ENCODE measurements at regions not wholly inside any gene's neighbourhood (a gene's known extent, or its start where the extent isn't known, plus 50 kb on each side); places are given as distances from the start of the nearest gene placed in this dataset.
"Not testable (repeated sequence)": the region's sequence is repeated elsewhere in the genome, so short reads cannot be mapped to it uniquely, and the experiment has no call there.

DNA sequence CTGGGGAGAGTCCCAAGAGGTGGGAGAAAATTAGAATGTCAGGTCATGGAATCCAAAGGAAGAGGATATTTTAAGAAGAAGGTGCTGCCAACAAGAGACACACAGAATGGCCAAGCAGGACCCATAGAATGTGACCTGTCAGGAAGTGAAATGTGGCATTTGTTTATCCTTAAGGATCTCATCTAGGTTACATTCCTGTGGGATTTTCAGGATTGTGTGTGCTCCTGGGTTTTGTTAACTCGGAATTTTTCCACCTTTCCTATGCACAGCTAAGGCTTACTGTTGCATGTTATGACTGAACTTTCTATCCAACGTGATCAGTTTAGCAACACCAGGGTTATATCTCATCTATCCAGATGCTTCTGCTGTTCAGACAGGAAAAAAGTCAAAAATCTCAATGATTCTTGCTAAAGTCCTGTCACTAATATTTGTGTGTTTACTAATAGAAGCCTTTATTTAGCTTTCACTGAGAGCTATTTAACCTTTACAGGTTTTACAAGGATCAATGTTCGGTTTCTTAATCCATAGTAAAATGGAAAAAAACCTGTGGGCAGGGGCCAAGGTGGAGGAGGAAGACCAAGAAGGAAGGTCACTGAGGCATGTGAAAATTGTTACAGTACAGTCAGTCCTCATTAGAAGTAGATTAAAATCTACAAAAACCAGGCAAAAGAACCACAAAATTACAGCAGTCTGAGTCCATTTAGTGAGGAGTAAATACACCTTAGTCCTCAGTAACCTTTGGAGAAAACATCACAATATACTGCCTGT is 437.8 kb upstream of the NPVF start:
- DNase-seq (ENCODE audit: low spot score): no peak

- no peak for DNase-seq (ENCODE audit: low spot score)
These were observed 438.4 kb upstream of the NPVF start for GRCh38 chr7:25666671-25667060.

DNA sequence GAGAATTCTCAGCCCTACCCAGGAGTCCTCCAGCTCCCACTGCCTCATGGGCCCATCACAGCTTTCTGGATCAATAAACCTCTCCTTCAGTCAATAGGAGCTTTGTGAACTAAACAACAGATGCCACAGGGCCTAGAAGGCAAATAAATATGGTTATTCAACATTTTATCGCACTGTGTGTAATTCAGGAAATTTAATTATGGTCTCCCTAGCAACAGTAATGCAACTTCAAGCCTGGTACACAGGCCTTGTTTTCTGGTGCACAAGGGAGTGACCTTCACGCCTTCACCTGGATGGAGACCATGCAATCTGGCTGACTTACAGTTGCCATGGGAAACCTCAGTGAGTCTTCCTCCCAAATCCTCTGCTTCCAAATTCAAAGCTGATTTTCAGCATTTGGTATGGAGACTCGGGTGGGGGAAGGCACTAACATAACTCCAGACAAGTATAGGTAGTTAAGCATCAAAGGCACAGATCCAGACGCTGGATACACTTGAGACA is 441.0 kb upstream of the NPVF start:
- DNase-seq (ENCODE audit: low spot score): no peak

- no peak for DNase-seq (ENCODE audit: low spot score)
These were observed 441.9 kb upstream of the NPVF start for GRCh38 chr7:25669961-25670841.

DNA sequence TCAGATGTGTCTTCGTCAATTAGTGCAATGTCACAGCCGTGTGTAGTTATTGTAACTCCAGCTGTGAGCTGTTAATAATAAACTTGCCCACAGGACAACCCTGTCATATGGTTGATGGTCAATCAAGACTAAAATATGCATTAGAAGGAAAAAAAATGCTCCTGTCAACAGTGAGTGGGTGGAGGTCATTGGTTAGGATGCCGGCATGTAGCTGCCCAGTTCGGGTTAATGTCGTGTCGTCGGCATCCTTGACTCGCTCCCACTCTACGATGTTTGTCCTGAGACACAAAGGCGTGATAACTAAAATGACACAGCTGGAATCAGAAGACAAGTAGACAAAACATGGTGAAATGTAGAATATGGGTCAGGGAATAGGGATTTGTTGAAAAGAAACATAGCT is 442.8 kb upstream of the NPVF start:
- DNase-seq (ENCODE audit: low spot score): no peak

- DNase-seq (ENCODE audit: low spot score): no peak
These were observed 444.2 kb upstream of the NPVF start for GRCh38 chr7:25672496-25672895.

DNA sequence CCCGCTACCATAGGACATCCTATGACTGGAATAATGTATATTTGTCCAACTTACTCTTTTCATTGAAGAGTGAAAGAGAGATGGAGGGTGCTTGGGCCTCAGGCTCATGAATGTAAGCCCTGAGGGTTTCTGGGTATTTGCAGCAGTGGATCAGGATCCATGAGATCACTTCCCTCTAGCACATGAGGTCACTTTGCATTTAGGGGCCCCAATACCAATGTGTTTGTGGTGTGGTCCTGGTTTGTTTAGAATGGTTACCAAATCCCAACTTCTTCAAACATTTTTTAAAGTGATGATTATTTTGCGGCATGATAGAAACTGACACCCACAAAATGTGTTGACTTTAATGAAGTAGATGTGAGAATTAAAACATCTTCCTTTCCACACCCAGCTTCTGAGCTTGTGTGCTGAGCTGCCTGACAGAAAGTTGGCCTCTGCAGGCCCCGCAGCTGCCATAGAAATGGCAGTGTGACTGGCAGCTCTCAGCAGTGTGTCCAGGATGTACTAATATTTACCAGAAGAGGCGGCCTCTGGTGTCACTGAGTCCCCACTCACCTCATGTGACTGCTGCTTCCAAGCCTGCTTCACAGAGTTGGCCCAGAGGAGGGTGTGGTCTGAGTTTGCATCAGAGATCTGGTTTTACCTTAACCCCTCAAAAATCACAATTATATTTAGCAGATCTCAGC is 447.6 kb upstream of the NPVF start:
- no peak for DNase-seq (ENCODE audit: low spot score)

DNA sequence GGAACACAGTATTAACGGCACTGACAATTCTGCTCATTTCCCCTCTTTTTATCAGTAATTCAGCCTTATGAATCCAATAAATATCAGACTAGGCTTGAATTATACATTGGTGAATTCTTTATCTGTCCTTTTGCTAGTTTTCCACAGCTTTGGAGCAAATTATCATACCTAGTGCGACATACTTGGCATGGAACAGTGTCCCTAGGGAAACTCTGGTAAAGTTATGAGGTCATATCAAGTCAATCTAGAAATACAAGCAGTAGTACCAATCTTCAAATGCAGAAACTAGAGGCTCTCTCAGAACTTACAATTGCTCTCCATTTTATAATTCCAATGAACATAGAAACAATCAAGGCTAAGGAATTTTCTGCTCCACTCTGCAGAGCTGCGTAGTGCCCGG is 449.3 kb upstream of the NPVF start:
- DNase-seq (ENCODE audit: low spot score): no peak

- DNase-seq (ENCODE audit: low spot score): no peak
These were observed 449.9 kb upstream of the NPVF start for GRCh38 chr7:25678215-25678614.

DNA sequence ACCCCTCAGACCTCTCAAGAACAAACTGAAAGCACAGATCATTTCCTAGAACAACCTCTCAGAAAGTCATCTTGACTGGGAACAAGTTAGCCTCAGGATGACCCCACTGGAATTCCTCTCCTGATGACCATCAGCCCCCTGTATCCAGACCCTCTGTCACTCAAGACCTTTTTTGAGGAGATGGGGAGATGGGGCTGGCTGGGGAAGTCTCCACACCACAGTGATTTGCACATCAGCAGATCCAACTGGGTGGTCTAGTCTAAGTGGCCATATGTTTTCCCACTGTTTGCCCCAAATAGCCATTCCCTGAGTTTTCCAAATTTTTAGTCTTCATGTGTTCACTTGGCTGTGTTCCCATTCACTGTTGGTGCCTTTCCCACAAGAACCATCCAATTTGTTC is 452.4 kb upstream of the NPVF start:
- DNase-seq (ENCODE audit: low spot score): no peak

GRCh38 chr7:25684360-25684759 is 456.1 kb upstream of the NPVF start:
- DNase-seq (ENCODE audit: low spot score): no peak

GRCh38 chr7:25686493-25686892 is 458.2 kb upstream of the NPVF start:
- no peak for DNase-seq (ENCODE audit: low spot score)

DNA sequence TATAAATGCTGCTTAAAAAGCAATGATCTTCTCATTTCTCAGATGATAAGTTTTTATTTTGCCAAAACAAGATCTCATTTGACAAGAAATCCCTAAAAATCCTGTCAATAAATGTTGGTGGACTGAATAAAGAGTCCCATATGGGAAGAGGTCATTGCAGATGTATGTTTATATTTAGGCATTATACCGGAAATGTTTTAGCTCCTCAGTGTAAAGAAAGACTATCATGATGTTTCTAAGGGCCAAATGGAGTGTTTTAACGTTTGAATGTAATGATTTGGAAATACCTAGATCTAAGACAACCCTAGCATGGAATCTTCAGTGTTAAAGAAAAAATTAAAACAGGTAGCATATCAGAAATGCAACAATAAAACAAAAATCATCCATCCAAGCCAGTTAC is 457.8 kb upstream of the NFE2L3 start:
- no peak for DNase-seq (ENCODE audit: low spot score)

DNA sequence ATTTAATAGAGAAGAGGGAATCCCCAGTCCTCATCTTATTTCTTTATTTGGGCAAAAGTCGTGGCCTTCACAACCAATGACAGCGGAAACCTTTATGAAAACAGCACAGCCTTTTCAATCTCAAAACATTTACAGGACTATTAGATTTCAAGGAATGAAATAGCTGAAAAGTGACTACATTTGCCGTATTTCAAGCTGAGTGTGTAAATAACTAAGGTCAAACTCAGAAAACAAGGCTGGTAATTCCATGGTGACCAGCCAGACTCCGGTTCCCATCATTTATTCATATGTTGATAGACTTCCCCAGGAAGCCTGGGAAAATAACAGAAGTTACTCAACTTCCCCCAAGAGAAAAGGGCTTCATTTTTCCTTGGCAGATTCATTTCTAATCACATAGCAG is 457.3 kb upstream of the NFE2L3 start:
- DNase-seq (ENCODE audit: low spot score): no peak

DNA sequence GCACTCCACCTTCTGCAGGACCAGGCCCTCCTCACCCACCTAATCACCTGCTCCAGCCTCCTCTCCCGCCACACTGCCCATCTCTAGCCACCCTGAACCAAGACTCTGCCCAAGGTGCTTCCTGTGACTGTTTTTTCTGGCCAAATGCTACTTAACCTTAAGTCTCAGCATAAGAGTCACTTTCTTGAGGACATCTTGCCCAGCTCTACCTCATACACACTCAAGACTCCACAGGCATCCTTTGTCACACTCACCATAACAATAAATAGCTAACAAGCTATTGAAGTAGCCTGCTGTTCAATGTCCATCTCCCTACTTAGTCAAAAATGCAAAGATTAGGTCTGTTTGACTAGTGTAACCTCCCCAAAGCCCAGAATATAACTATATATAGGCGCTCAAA is 455.4 kb upstream of the NFE2L3 start:
- no peak for DNase-seq (ENCODE audit: low spot score)

DNA sequence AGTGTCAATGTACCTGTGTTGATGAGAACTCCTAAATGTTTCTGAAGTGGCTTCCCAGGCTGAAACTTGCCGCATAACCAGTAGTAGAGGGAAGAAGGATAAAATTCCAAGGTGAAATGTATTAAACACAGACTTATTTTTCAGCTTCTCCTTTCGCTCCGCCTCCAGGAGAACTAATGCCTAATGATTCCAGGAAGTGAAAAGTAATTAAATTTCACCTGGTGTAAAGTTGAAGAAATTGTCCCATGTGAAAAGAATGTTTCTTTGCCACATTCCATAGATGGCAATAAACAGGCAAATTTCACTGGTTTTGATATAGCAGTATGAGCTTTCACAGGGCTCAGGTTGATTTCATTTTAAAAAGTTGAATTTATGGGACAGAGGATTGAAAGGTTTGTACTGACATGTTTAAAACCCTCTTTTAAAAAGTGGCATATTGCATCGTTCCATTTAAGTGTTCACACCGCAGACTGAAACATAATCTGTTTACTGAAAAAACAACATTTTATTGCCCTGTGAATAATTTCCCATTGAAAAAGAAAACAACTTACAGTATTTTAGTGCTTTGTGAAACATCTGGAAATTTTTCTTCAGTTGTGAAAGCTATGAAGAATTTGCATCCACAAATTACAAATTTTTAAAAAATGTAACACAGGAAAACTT is 453.4 kb upstream of the NFE2L3 start:
- no peak for DNase-seq (ENCODE audit: low spot score)

- DNase-seq (ENCODE audit: low spot score): not testable (repeated sequence)
These were observed 451.9 kb upstream of the NFE2L3 start for GRCh38 chr7:25700141-25700540.

DNA sequence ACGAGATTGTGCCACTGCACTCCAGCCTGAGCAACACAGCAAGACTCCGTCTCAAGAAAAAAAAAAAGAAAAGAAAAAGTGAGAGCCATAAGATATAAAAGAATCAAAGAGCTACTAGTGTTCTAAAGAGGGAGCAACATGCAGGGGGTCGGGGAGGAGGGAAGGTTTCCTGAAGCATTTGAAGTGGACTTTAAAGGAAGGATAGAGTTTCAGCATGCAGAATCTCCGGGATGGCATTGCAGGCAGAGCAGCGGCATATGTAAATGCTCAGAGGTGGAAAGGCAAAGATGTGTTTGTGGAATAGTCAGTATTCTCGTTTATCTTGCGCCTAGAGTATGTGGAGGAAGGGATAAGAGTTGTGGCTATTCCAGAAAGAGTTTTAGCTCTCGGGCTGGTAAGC is 447.6 kb upstream of the NFE2L3 start:
- no peak for DNase-seq (ENCODE audit: low spot score)

DNA sequence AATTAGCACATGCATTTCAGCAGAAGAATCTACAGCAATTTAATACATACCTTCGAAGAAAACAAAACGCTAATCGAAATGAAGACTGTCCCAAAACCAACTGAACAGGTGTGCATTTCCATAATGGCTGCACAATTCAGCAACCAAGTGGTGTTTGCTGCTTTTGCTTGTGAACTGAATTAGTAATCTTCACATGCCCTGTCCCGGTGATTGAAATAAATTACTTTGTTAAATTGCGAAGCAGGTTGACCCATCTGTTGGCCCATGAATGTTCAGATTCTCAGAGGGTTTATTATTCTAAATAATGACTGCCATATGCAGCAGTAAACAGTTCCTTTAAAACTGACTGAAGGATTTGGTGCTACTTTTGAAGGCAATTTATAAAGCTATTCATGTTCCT is 445.2 kb upstream of the NFE2L3 start:
- DNase-seq (ENCODE audit: low spot score): no peak

GRCh38 chr7:25707768-25708620 is 444.0 kb upstream of the NFE2L3 start:
- DNase-seq (ENCODE audit: low spot score): no peak

- DNase-seq (ENCODE audit: low spot score): no peak
These were observed 441.0 kb upstream of the NFE2L3 start for GRCh38 chr7:25710959-25711358.
